Heart right ventricle (tissue), 16 donors: ENCODE measurements at regions not wholly inside any gene's neighbourhood (a gene's known extent, or its start where the extent isn't known, plus 50 kb on each side); places are given as distances from the start of the nearest gene placed in this dataset.
A peak's percentile ranks its signal among the peaks of the same experiment; 100 is the strongest.

Source experiments
- ATAC-seq, 8 donors: fragments of 200-7000 bp; cut with Tn5 transposase; one replicate each; pipeline ENCODE4 v1.9.1; 2020; ENCODE audit warnings: mild to moderate bottlenecking in 8 of 8, moderate library complexity in 8 of 8, moderate number of reproducible peaks in 1 of 8
- DNase-seq, 2 donors: peaks; one replicate each; pipeline ENCODE4 v3.0.0-alpha.2; 2020
- H3K27ac ChIP-seq, 10 donors: fragments of 200-600 bp; sonication (generic) in 2 of 10; one replicate each; pipeline versions ENCODE4 v1.5.0 to v1.8.0; 2020 to 2022; ENCODE audit warnings: mild to moderate bottlenecking in 3 of 10
- H3K27me3 ChIP-seq, 7 donors: fragments of 200-600 bp; one replicate each; pipeline ENCODE4 v1.8.0; 2021 to 2022; ENCODE audit warnings: mild to moderate bottlenecking in 2 of 7
- H3K36me3 ChIP-seq, 9 donors: fragments of 200-600 bp; sonication (generic) in 1 of 9; one replicate each; pipeline versions ENCODE4 v1.5.0 to v1.8.0; 2020 to 2022; ENCODE audit warnings: mild to moderate bottlenecking in 2 of 9
- H3K4me1 ChIP-seq, 9 donors: fragments of 200-600 bp; sonication (generic) in 1 of 9; one replicate each; pipeline versions ENCODE4 v1.5.0 to v1.8.0; 2020 to 2022; ENCODE audit warnings: mild to moderate bottlenecking in 4 of 9
- H3K4me3 ChIP-seq, 10 donors: fragments of 200-600 bp; sonication (generic) in 2 of 10; one replicate each; pipeline versions ENCODE4 v1.5.0 to v1.8.0; 2020 to 2022; ENCODE audit warnings: mild to moderate bottlenecking in 7 of 10, moderate library complexity in 2 of 10
- H3K9me3 ChIP-seq, 11 donors: fragments of 200-600 bp in 10 of 11; sonication (generic) in 2 of 11; one replicate each; pipeline versions ENCODE4 v1.5.0 to v1.8.0; 2013 to 2022; ENCODE audit warnings: mild to moderate bottlenecking in 2 of 11, control low read depth in 1 of 11, moderate library complexity in 1 of 11
- WGBS, 2 donors: extraction: QIAGEN DNeasy Blood & Tissue Kit; methylation state at CpG; one replicate each; pipeline ENCODE4 v1.1.7; 2013; ENCODE audit warnings: inconsistent platforms in 1 of 2; 5-methylcytosine and 5-hydroxymethylcytosine counted together
- intact Hi-C, 10 donors: fragments of 100-400 bp; cut with DNase I; formaldehyde crosslinking; loops; one replicate each; pipeline versions ENCODE4 v1.11.1 to v1.14.2; 2022
- TF ChIP-seq, protein P1 (sequence below), 9 donors: fragments of 200-600 bp; sonication (generic) in 2 of 9; IDR thresholded peaks; one replicate each; pipeline versions ENCODE4 v1.5.0 to v1.8.0; 2021 to 2022; ENCODE audit warnings: antibody characterized with exemption in 9 of 9, mild to moderate bottlenecking in 5 of 9, moderate library complexity in 1 of 9
- donor health status: Arrhythmogenic right ventricular cardiomyopathy.
- donor health status: ischemic (EF 13 %, LVEDD 7.1; RV severe dilation, severe dysfunction).
- donor health status: healthy with polysubstance abuse.
- donor health status: DM: no; HTN: yes; CAD: no.
- donor health status: DM: no; HTN: no; CAD: no.
- donor health status: ischemic (EF 25% LVEDD 6.9; RV normal size, moderate dysfunction).
- donor health status: ischemic (EF 25% LVEDD 5.7; RV mildly dilated, moderate dysfunction).
- donor health status: healthy.
- donor health status: DM: yes; HTN: yes; CAD: no.
- donor health status: Ischemic cardiomyopathy.
- donor health status: ischemic (EF 35%, LVEDD 5.7; RV mildly dilated, moderate dysfunction).
- donor health status: nonischemic (EF 11% LVEDD 7.7; RV severe dilation, severe dysfunction).
- donor health status: DM: yes; HTN: yes; CAD: no.
- donor health status: PGD.
- donor health status: ischemic (EF 29% LVEDD 5.4; RV normal size, mild dysfunction).
- donor health status: nonischemic (EF 23%, LVEDD 6.1; RV moderate dilation, normal function).

DNA sequence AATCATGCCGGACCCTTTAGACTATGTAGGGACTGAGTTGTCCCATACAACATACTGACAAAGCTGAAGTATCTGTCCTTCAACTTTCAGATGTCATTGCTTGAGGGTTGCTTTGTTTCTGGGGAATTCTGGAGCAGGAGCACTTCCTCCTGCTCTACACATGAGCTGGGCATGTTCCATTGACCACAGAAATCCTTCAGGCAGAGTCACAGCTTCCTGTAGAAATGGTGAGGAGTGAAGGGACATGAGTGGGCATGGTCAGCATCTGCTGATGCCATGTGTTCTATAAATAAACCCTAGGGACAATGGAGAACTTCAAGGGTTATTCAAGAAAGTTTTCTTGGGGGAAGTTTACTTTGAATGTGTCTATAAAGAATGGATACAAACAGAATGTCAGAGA lies 296.6 kb upstream of the FBXL7 start:
- ATAC-seq (no peak), DNase-seq (no peak)
- WGBS, 2 donors = 78 to 100% methylated on average over 1 of the region's 1 CpG
- Histone ChIP-seq H3K27me3 (no peaks in the 10 kb centered on the region), H3K4me3 (no peak overlapping the region), H3K36me3 (no peaks in the 10 kb centered on the region), H3K4me1 (no peaks in the 10 kb centered on the region), H3K9me3 (peaks cover 0 to 5% (median 0%) of the 10 kb centered on the region in 11 donors), H3K27ac (no peak overlapping the region)
- TF ChIP-seq, protein P1, sequence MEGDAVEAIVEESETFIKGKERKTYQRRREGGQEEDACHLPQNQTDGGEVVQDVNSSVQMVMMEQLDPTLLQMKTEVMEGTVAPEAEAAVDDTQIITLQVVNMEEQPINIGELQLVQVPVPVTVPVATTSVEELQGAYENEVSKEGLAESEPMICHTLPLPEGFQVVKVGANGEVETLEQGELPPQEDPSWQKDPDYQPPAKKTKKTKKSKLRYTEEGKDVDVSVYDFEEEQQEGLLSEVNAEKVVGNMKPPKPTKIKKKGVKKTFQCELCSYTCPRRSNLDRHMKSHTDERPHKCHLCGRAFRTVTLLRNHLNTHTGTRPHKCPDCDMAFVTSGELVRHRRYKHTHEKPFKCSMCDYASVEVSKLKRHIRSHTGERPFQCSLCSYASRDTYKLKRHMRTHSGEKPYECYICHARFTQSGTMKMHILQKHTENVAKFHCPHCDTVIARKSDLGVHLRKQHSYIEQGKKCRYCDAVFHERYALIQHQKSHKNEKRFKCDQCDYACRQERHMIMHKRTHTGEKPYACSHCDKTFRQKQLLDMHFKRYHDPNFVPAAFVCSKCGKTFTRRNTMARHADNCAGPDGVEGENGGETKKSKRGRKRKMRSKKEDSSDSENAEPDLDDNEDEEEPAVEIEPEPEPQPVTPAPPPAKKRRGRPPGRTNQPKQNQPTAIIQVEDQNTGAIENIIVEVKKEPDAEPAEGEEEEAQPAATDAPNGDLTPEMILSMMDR (IDR thresholded peaks at IDR 0.05) = no peak
- intact Hi-C loops = no loop called here

DNA sequence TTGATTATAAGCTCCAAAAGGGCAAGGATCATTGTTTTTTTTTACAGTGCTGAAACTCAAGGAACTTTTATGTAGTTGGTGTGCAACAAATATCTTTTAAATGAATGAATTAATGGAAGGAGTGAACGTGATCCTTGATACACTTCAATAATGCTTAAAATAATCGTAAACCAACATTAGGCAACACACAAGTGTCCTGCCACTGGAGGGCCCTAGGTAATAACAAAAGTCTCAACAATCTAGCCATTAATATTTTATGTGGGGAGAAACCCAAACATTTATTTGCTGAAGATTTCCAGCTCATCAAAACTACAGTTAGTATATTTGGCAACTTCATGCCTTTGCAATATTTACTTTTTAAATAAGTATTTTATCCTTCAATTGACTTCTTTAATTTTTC lies 309.0 kb upstream of the FBXL7 start:
- Histone ChIP-seq H3K9me3 (peaks cover 0 to 7% (median 0%) of the 10 kb centered on the region in 11 donors), H3K27ac (no peak overlapping the region), H3K4me1 (no peaks in the 10 kb centered on the region), H3K27me3 (no peaks in the 10 kb centered on the region), H3K36me3 (no peaks in the 10 kb centered on the region), H3K4me3 (no peak overlapping the region)
- DNase-seq (no peak), ATAC-seq (no peak)
- intact Hi-C loops = no loop called here
- TF ChIP-seq, protein P1 (IDR thresholded peaks at IDR 0.05) = peak in 5 of 9 donors; percentile 14 to 40 (median 40)
- WGBS, 2 donors = 63 to 64% methylated on average over 2 of the region's 2 CpGs

DNA sequence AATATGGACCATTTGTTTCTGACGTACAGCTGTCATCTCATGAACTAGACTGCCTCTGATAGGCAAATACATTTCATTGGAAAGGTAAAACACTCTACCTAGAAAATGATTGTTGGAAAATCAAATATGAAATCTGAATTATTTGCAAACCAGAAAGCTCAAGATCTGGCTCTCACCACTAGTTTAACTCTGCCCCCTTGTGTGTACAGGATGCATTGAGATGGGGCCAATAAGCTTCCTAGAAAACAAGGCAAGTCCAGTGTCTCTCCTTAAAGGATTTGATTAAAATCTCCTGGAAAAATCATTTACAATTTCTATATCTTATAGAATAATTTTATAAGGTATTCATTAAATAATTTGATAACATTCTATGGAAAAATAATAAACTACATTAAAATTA lies 311.9 kb upstream of the ANKH start:
- Histone ChIP-seq H3K4me1 (no peaks in the 10 kb centered on the region), H3K36me3 (no peaks in the 10 kb centered on the region), H3K27ac (no peak overlapping the region), H3K27me3 (no peaks in the 10 kb centered on the region), H3K4me3 (no peak overlapping the region), H3K9me3 (peaks cover 0 to 12% (median 0%) of the 10 kb centered on the region in 11 donors)
- intact Hi-C loops = no loop called here
- ATAC-seq (no peak), DNase-seq (no peak)
- 93 to 98% methylated on average over 1 of the region's 1 CpG for WGBS, 2 donors
- TF ChIP-seq, protein P1 (IDR thresholded peaks at IDR 0.05) = peak in 8 of 9 donors; percentile 8 to 46 (median 34)

DNA sequence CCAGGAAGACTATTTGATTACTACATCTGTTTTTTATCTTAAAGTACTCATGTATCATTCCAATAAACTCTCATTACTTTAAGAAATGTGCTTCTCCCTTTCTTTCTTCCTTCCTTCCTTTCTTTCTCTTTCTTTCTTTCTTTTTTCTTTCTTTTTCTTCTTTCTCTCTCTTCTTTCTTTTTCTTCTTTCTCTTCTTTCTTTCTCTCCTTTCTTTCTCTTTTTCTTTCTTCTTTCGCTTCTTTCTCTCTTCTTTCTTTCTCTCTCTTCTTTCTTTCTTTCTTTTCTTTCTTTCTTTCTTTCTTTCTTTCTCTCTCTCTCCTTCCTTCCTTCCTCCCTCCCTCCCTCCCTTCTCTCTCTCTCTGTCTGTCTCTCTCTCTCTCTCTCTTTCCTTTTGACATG lies 298.6 kb upstream of the ANKH start:
- WGBS, 2 donors = 90 to 92% methylated on average over 1 of the region's 1 CpG
- intact Hi-C loops = no loop called here
- H3K27ac ChIP-seq = no peak overlapping the region
- TF ChIP-seq, protein P1 (IDR thresholded peaks at IDR 0.05) = no peak
- H3K36me3 ChIP-seq = no peaks in the 10 kb centered on the region
- peaks cover 0 to 13% (median 0%) of the 10 kb centered on the region in 11 donors for H3K9me3 ChIP-seq
- no peak for ATAC-seq
- no peaks in the 10 kb centered on the region for H3K27me3 ChIP-seq
- no peak for DNase-seq
- peaks cover 0 to 11% (median 0%) of the 10 kb centered on the region in 9 donors for H3K4me1 ChIP-seq
- no peak overlapping the region for H3K4me3 ChIP-seq
